Stimulated activated CD4-positive, alpha-beta T cell treated with anti-CD3 and anti-CD28 coated beads, Interleukin-1b, Interleukin-23, amount 100 ng/mL, for 4 hours (primary cell): ENCODE measurements at regions not wholly inside any gene's neighbourhood (a gene's known extent, or its start where the extent isn't known, plus 50 kb on each side); places are given as distances from the start of the nearest gene placed in this dataset.
"Not testable (repeated sequence)": the region's sequence is repeated elsewhere in the genome, so short reads cannot be mapped to it uniquely, and the experiment has no call there.

Experiments used
- DNase-seq, 2 donors: peaks; one replicate each; pipeline ENCODE4 v3.0.0-alpha.2; 2020; ENCODE audit warnings: low read depth in 2 of 2

DNA sequence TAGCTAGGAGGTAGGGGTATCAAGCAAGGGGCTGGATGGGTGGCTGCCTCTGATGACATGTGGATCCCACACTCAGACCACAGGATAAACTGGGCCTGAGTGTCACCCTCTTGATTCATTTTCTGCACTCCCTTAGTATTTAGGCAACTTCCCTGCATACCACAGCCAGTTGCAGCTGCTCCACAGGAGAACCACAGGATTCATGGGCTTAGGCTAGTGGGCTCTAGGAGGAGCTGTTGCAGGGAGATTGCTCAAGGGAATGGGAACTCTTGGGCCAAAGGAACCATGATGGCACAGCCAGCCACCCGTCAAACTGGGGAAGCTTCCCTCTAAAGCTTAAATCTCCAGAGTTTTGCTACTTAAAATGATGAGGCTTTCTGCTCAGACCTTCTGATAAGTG is 269.7 kb upstream of the ASIC2 start:
- DNase-seq = no peak

DNA sequence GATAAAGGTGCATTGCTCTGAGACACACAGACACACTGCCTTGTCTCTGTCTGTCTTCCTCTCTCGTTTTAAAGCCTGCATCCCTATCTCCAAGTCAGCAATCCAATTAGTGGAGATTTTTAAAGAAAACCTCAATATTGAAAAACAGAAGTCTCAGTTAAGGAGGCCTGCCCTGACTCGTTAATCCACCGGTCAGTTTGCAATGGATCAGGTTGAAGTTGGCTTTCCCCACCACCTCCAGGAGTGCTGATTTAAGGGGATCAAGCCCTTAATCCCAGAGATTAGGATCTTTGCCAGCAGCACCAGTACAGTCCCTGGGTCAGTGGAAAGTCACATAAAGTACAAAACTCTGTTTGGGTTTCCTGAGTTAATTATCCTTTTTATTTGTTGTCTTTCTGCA is 271.1 kb upstream of the ASIC2 start:
- DNase-seq = no peak

DNA sequence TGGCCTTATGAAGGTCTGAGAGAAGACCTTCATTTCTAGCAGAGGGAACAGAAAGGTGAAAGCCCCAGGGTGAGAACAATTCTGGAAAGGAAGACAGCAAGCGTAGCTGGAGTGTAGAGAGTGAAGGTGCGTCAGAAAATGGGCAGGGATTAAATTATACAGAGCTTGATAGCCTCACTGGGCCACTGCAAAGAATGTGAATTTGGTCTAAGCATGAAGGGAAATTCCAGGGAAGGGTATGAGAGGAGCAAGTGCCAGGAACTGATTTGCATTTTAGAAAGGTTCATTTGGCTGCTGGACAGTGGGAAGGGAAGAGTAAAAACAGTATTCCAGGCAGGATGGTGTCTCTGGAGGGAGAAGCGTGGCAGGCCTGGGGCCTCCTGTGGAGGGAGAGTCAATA is 274.1 kb upstream of the ASIC2 start:
- DNase-seq = no peak

DNA sequence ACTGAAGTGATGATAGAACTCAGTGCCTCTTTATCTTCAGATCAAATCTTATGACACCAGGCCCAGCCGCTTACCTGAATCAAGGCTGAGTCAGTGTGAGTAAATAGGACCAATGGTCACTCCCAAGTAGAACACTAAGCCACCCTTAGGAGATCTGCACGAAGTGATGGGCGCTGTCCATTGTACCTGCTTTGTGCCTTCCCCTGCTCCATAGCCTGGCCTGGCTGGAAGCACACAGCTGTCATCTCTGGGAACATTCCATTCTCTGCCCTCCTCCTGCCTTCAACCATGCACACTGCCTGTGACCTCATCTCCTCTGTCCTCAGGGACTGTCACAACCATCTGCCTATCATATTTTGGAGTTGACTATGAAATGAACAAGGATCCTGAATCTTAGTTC is 279.5 kb upstream of the ASIC2 start:
- no peak for DNase-seq

DNA sequence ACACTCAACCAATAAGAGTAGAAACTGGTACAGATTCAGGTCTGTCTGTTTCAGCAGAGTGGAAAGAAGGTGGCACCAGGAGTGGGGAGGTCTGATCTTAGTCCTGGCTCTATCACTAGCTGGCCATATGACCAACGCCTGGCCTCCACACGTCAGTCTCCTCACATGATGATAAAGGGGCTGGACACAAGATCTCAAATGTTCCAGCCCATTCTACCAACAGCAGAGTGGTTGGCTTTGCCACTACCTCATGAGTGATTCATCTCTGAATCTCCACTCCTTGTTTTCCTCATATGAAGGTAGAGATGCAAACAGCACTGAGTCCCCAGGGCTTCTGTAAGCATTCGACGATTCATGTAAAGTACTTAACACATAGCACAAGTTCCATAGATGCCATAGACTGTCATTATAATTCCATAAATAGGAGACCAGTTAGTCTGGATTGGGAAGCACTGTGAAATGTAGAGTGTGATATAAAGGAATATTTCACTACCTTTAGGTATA is 281.9 kb upstream of the ASIC2 start:
- DNase-seq = no peak

DNA sequence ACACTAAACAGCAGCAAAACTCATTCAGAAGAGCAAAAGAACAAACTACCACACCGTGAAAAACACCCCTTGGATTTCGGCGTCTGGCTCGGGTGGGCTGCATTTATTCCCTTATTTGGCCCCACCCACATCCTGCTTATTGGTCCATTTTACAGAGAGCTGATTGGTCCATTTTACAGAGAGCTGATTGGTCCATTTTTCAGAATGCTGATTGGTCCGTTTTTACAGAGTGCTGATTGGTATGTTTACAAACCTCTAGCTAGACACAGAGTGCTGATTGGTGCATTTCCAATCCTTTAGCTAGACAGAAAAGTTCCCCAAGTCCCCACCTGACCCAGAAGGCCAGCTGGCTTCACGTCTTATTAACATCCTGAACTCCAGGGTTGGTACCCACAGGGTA is 286.6 kb upstream of the ASIC2 start:
- not testable (repeated sequence) for DNase-seq

DNA sequence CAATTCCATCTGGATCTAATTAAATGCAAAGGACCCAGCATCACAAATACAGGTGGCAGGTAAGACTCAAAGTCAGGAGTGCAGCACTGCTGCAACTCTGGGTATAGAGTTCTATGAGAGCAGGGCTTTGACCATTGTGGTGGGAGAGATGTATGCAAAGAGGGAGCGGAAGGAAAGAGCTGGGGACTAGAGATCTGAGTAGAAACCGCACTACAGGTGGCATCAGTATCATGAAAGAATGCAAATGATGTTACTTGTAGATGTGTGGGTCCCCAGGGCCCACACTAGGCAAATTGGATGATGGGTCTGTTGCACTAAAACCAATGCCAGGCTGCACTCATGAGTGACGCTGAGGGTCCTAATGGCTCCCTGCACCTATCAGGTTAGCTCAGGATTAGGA is 287.1 kb upstream of the ASIC2 start:
- no peak for DNase-seq

DNA sequence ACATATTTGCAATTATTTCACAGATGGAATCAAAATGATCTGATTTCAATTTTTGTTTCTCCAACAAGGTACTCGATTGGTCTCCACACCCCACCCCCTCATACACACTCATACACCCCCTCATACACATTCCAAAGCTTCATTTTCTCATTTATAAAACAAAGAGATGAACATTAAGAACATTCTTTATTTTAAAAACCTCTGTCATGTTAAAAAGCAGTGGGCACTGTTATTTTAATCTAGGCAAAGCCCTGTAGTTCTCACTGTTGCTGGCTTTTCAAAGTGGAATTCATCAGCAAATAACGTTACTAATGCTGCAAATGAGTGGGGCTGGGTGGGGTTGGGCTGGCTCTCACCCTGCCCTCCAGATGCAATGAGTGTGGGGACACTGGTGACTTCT is 289.6 kb upstream of the ASIC2 start:
- no peak for DNase-seq

DNA sequence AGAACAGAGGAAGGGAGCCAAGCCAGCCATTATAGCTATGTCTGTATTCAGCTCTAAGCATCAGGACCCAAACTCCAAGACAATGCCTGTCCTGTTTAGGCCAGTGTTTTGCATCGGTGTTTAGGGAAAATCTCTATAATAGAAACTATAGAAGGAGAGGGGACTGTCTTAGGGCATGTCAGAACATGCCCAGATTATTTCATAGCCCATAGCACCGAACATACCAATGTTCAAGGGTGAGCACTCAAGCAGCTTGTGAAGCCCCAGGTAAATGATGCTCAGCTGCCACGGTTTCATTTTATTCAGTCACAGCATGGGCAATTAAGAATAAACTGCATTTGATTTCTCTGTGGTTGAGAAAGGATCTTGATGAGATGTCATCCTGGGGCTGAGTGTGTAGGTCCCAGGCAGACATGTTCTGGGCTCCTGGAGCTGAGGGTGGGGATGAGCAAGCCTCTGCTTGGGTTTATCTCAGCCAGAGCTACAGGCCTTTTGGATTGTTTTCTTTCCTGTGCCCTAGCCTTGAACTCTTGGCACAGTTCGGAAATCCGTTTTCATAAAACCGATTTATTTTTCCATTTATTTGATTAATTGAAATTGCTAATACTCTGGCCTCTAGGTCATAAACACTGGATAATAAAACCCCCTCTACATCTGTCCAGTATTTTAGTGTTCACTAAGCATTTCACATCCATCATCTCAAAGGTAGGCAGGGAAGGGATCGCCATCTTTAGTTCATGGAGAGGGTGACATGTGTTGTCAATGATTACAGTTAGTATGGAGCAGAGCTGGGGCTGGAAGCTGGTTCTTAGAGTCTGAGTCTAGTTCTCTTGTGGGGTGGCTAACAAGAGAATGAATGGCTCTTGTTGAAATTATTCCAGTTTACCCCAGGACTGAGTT is 290.7 kb upstream of the ASIC2 start:
- DNase-seq = no peak

DNA sequence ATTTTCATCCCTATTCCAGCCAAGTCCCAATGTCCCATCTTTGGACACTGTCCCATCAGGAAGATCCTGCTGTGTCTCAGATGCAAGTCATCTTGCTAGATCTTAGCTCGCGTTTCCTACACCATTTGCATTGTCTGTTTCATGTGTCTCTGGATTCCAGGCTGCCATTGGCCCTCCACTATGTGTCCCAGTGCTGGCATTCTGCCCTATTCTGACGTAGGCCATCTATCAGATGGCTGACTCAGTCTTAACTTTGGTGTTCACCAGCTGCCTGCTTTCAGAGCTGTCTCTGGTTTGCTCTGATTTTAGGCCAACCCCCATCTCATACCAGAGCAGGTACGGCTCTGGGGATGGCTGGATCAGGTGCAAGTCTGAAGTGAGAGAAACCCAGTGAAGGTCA is 300.9 kb upstream of the ASIC2 start:
- DNase-seq = no peak

DNA sequence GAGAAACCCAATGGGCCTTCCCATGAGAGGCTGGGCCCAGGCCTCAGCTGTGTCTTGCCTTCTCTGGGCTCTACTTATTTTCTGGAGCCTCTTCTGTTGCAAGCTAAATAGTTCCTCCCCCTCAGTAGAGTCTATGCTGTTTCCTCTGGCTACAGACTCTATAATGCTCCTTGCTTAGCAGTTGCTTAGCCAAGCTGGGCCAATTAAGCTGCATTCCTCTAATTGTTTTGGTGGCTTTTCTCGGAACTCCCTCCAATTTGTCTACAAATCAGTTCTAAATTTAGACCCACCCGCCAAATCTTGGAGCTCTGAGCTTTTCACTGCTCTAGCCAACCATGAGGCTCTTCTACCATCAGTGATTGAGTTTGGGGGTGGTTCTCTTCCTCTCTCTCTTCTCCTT is 302.7 kb upstream of the ASIC2 start:
- no peak for DNase-seq

DNA sequence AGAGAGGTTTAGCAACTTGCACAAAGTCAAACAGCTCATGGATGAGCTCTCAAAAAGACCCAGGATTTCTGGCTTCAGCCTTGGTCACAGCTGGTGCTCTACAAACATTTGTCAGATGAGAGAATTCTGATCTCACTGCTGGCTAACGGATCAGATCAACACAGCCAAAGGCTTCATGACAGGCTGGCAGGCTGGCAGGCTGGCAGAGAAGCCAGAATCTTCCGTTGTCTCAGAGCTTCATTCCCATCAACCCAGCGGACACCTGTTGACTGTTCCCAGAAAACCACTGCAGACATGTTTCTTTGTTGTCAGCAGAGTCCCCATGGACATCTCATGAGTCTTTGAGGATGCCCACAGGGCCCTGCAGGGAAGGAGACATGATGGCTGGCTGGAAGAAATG is 303.8 kb upstream of the ASIC2 start:
- no peak for DNase-seq

DNA sequence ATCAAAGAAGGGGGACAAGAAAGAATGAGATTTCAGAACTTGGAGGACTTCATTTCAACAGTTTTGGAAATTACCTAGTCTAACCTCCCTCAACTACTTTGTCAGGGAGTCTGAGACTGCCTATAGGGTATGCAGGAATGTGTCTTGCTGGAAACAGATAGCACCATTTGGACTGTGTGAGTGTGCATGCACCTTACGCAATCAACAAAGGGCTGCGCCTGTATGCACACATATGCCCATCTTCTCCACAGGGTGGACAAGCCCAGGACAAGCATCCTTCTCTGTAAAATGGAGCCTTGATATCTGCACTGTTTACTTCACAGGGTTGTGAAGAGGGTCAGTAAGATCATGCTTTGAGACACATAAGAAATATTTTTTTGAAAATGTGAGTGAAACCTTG is 305.7 kb upstream of the ASIC2 start:
- no peak for DNase-seq

DNA sequence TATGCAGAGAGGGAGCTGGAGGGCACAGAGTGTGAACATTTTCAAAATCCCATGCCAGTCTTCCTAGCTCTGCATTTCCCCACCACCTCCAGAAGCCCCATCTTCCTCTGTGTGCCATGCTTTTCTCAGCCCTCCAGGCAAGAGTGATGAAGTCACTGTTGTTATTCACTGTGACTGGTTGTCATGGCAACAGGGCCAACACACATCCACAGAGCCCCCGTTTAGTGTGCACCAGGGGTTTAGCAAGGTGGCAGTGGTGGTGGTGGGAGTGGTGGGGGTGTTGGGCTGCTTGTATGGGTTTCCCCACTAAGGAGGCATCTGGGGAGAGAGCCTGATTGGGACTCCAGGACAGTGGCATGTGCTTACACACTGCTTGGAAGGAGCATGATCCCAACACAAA is 309.9 kb upstream of the ASIC2 start:
- DNase-seq = no peak

DNA sequence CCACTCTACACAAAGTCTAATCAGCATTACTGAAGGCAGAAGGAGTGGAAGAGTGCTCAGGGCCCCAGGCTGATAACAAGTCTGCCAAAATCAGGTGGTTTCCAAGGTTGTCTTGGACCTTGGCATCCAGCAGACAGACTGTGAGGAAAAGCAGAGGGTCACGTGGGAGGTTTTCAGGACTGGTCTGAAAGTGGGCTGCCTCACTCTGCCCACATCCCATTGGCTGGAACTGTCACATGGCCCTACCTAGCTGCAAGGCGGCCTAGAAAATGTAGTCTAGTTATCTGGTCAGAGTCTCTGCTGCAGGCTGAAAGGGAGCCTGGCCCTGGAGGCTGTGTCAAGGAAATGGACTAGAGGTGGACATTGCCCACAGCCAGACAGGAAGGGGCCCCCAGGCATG is 310.7 kb upstream of the ASIC2 start:
- no peak for DNase-seq

DNA sequence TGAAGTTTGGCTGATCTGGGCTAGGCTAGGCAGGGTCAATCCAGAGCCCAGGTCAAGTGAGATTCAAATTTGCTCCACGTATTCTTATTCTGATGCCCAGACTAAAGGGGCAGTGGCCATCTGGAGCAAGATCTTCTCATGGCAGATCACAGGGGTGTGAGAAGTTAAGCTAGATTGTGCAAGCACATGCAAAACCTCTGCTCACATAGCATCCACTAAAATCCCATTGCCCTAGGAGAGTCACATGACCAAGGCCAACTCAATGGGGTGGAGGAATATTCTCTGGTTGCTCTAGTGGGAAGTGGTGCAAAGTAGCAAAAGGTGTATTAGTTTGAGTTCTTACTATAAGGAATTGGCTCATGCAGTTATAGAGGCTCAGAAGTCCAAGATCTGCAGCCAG is 318.4 kb upstream of the ASIC2 start:
- DNase-seq = no peak

DNA sequence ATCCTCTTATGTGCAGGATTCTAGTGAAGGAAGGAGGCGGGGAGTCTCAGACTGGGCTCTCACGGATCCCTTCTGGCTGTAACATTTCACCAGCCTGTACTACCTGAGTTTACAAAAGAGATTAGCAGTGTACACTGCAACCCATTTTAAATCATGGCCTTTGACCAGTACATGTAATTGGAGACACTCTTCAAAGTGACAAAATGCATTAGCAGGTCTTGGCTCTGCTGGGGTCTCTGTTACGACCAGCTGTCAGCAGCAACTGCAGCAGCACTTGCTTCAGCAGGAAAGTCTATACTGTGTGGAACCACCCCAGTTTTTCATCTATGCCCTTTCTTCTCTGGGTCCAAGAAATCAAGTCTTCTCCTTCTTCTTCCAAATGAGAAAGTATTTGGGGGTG is 322.8 kb upstream of the ASIC2 start:
- no peak for DNase-seq

DNA sequence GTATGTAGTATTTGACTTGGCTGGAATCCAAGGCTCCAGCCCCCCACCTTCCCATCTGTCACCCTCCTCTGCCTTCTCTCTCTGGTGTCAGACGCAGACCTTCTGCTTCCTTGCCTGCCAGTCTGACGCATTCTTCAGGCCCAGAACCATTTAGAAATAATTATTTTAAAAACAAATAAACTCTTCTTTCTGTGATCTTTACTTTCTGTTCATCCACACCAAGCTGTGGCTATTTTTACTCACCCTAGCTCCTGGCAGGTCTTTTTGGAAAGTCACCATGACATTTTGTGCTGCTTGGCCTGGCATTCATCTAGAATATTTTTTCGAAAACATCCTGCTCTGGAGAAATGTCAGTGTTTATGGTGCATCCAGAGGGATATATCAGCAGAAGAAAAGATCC is 330.7 kb upstream of the ASIC2 start:
- no peak for DNase-seq

DNA sequence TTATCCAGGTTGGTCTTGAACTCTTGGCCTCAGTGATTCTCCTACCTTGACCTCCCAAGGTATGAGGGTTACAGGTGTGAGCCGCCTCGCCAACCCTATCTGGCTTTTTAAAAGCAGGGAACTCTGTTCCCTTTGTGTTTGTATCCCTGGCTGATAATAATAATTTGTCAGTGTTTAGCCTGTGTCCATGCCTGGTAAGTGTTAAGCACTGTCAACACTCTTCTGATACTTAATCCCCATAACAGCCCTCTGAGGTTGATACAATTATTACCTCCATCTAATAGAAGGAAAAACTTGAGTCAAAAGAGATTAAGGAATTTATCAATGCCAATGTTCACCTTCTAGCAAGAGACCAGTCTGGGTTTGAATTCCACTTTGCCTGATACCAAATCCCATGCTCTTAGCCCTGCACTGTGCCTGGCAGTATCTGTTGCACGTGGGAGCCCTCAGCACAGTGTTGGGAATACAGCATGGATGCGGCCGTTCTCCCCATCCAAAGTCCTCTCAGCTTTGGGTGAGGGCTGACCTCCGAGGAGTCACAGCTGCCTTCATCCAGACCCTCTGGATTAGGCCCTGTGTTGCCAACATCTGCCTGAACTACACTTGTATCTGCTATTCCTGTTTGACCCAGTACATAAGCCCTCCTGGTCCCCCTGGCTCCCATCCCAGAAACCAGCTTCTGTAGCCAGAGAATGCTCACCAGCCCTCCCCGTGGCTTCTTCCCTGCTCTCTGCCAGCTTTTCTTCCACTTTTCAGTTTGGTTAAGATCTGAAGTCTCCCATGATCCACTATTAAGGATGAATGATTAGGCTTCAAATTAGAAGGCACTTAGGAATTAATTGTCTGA is 335.6 kb upstream of the ASIC2 start:
- DNase-seq = no peak

DNA sequence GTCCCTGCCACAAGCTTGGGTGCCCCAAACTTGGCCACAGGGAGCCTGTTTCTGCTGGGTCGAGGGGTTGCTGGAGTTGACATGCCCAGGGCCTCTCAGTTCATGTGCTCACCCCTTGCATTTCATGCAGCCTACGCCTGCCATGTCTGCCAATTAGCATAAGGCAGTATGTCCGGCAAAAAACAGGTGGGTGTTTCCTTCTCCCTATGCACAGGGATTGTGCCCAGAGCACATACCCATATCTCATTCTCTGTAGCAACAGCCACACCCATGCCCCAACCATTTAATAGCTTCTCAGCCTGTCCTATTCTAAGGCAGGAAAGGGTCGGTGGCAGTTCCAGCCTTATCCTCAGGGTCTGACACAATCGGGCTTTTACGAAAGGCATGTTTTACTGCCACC is 340.4 kb upstream of the ASIC2 start:
- no peak for DNase-seq

DNA sequence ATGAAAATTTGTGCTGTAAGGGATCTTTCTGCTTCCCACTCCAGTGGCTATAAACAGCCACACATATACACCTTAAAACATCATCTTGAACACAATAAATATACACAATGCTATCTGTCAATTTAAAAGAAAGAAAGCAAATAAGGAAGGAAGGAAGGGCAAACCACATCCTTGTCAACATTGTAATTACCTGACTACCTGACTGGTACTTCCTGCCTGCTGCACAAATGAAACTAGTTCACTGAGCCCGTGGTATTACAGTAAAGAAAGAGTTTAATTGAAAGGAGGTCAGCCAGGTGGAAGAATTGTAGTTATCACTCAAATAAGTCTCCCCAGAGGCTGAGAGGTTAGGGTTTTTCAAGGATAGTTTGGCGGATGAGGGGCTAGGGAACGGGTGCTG is 344.4 kb upstream of the ASIC2 start:
- DNase-seq = no peak

DNA sequence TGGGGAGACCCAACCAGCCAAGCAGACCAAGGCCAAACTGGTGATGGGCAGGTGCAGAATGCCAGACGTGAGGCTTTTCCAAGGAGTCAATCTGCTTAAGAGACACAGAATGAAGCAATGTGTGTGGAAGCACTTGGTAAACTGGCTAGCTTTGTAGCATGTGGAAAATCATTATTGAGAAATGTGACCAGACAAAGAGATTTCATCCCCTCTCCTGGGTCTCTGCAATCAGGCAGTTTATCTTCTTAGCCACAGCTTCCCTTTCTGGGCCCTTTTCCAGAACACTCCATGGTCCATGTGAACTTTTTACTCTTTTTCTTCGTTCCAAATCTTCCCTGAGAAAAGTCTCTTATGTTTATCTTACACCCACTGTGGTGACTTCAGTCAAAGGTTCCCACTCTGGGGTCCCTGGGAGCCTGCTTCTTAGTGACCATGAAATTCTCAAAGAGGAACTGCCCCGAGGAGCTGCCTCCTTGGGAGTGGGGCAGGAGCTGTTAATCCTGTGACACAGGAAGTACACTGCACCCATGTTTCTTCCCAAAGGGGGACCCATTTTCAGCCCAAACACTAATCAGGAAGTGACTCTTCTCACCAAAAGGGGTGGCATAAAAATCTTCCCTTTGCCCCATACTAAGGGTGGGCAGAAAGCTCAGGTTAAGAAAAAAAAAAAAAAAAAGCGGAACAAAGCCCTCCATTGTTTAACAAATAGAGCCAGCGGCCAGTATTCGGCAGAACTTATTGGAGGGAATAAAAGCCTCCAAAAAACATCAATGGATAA is 346.2 kb upstream of the ASIC2 start:
- no peak for DNase-seq
